DMS 273 treated with DMSO at 0.1 percent for 48 hours (cell line): ENCODE measurements at regions not wholly inside any gene's neighbourhood (a gene's known extent, or its start where the extent isn't known, plus 50 kb on each side); places are given as distances from the start of the nearest gene placed in this dataset.
"Not testable (repeated sequence)": the region's sequence is repeated elsewhere in the genome, so short reads cannot be mapped to it uniquely, and the experiment has no call there.

Source experiments
- DNase-seq: peaks from one replicate; lab custom pipeline; 2025; lab: John Stamatoyannopoulos, UW

GRCh38 chr14:85003805-85004204 is 526.1 kb upstream of the FLRT2 start:
- no peak for DNase-seq

GRCh38 chr14:85009506-85009905 is 520.4 kb upstream of the FLRT2 start:
- no peak for DNase-seq

GRCh38 chr14:85010186-85010585 is 519.8 kb upstream of the FLRT2 start:
- DNase-seq, result no peak

GRCh38 chr14:85016496-85016895 is 513.4 kb upstream of the FLRT2 start:
- DNase-seq, result no peak

GRCh38 chr14:85023866-85024265 is 506.1 kb upstream of the FLRT2 start:
- DNase-seq, result not testable (repeated sequence)

GRCh38 chr14:85024931-85025330 is 505.0 kb upstream of the FLRT2 start:
- DNase-seq, result no peak

GRCh38 chr14:85027681-85028370 is 502.1 kb upstream of the FLRT2 start:
- no peak for DNase-seq

GRCh38 chr14:85037411-85037810 is 492.5 kb upstream of the FLRT2 start:
- no peak for DNase-seq

GRCh38 chr14:85038526-85039352 is 491.2 kb upstream of the FLRT2 start:
- no peak for DNase-seq

GRCh38 chr14:85039353-85039626 is 490.7 kb upstream of the FLRT2 start:
- no peak for DNase-seq

GRCh38 chr14:85040046-85040685 is 489.8 kb upstream of the FLRT2 start:
- DNase-seq, result no peak

GRCh38 chr14:85041618-85042017 is 488.3 kb upstream of the FLRT2 start:
- DNase-seq, result no peak

GRCh38 chr14:85042301-85042700 is 487.6 kb upstream of the FLRT2 start:
- DNase-seq, result no peak

GRCh38 chr14:85050180-85050579 is 479.8 kb upstream of the FLRT2 start:
- DNase-seq, result no peak

- no peak for DNase-seq
Measured at GRCh38 chr14:85052646-85053045, 477.3 kb upstream of the FLRT2 start.

GRCh38 chr14:85054178-85054577 is 475.8 kb upstream of the FLRT2 start:
- DNase-seq, result no peak

GRCh38 chr14:85056267-85056666 is 473.7 kb upstream of the FLRT2 start:
- DNase-seq, result no peak

GRCh38 chr14:85057221-85057620 is 472.7 kb upstream of the FLRT2 start:
- no peak for DNase-seq

- no peak for DNase-seq
Measured at GRCh38 chr14:85058150-85058549, 471.8 kb upstream of the FLRT2 start.

- DNase-seq, result no peak
Measured at GRCh38 chr14:85060121-85060520, 469.8 kb upstream of the FLRT2 start.

- DNase-seq, result no peak
Measured at GRCh38 chr14:85061256-85061655, 468.7 kb upstream of the FLRT2 start.

GRCh38 chr14:85063747-85064146 is 466.2 kb upstream of the FLRT2 start:
- DNase-seq, result no peak

- DNase-seq, result no peak
Measured at GRCh38 chr14:85071447-85071846, 458.5 kb upstream of the FLRT2 start.
